ENCODE measurements at regions not wholly inside any gene's neighbourhood (a gene's known extent, or its start where the extent isn't known, plus 50 kb on each side); places are given as distances from the start of the nearest gene placed in this dataset.

- TF ChIP-seq, protein P1, sequence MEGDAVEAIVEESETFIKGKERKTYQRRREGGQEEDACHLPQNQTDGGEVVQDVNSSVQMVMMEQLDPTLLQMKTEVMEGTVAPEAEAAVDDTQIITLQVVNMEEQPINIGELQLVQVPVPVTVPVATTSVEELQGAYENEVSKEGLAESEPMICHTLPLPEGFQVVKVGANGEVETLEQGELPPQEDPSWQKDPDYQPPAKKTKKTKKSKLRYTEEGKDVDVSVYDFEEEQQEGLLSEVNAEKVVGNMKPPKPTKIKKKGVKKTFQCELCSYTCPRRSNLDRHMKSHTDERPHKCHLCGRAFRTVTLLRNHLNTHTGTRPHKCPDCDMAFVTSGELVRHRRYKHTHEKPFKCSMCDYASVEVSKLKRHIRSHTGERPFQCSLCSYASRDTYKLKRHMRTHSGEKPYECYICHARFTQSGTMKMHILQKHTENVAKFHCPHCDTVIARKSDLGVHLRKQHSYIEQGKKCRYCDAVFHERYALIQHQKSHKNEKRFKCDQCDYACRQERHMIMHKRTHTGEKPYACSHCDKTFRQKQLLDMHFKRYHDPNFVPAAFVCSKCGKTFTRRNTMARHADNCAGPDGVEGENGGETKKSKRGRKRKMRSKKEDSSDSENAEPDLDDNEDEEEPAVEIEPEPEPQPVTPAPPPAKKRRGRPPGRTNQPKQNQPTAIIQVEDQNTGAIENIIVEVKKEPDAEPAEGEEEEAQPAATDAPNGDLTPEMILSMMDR (IDR thresholded peaks at IDR 0.05 in 4 of 5, conservative IDR thresholded peaks at IDR 0.05 in 1 of 5) = no peak
- no peak for TF ChIP-seq POLR2A (IDR thresholded peaks at IDR 0.05)
Observed at GRCh38 chr1:88118176-88118845, 565.8 kb upstream of the PKN2 start.

All from gastrocnemius medialis (tissue), 4 donors.